KBM-7 (cell line): ENCODE measurements at regions not wholly inside any gene's neighbourhood (a gene's known extent, or its start where the extent isn't known, plus 50 kb on each side); places are given as distances from the start of the nearest gene placed in this dataset.
"Not testable (repeated sequence)": the region's sequence is repeated elsewhere in the genome, so short reads cannot be mapped to it uniquely, and the experiment has no call there.

Experiments
- DNase-seq: peaks from one replicate; pipeline ENCODE4 v3.0.0-alpha.2; 2015
- in situ Hi-C: fragments of 300-500 bp; cut with MboI; formaldehyde crosslinking; loops from 2 replicates; pipeline ENCODE4 v1.14.3; 2020; ENCODE audit warnings: low sequenced_read_pairs, low pct_unique_long_range_greater_than_20kb, mixed read lengths

GRCh38 chr7:34207810-34208209, 302.5 kb downstream of the BMPER start:
- no peak for DNase-seq
- in situ Hi-C loops, result no loop called here

DNA sequence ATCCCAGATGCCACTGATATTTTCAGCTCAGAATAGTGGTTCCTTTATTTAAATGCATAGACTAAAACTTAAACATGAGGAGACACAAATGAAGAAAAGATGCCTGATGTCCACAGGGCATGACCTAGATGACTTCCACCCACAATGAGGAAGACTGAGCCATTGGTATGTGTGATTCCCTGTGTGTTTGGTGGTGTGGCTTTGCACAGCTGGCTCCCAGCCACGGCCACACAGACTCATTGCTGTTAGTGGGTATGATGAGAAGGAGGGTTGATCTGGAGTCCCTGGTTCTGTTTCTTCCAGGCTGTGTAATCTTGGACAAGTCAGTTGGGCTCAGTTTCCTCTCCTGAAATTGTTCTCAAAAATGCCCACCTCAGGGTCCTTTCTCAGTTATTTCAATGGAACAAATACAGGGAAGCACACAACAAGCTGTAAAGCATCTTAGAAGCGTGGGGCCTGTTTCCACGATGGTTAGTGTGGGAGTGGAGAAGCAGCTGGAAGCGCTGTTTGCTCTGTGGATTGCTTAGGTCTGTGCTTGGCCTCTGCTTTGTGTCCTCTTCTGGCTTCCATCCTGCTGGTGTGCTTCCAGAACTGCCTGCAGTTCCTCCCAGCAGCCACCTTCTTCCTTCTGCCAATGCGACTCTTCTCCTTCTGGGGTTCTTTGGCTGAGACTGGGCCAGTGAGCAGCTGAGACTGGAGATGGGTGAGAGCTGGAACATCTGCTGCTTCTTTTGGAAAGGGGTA, 303.7 kb downstream of the BMPER start:
- no peak for DNase-seq
- in situ Hi-C loops, result no loop called here

DNA sequence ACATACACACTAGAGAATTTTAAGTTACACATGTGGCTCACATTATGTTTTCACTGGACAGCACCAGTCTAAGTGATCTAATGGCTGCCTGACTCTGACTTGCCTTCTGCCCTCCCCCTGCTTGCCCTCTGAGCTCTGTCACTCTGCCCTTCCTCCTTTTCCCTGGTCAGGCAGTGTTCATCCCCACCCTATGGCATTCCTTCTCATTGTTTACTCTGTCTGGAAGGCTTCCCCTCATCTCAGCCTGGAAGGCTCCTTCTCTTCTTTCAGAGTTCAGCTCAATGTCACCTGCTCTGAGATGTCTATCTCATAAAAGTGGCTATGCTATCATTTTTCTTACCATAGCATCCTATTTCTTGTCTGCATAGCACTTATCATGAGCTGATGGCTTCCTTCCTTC, 305.7 kb downstream of the BMPER start:
- DNase-seq, result no peak
- in situ Hi-C loops, result no loop called here

- no peak for DNase-seq
- in situ Hi-C loops, result no loop called here
Observed at GRCh38 chr7:34217972-34218371, 312.6 kb downstream of the BMPER start.

GRCh38 chr7:34219153-34219718, 313.9 kb downstream of the BMPER start:
- in situ Hi-C loops, result no loop called here
- no peak for DNase-seq

- DNase-seq, result no peak
- in situ Hi-C loops, result no loop called here
Observed at GRCh38 chr7:34220506-34221185, 315.3 kb downstream of the BMPER start.

- no peak for DNase-seq
- in situ Hi-C loops, result no loop called here
Observed at GRCh38 chr7:34222316-34222715, 317.0 kb downstream of the BMPER start.

- in situ Hi-C loops, result no loop called here
- no peak for DNase-seq
Observed at GRCh38 chr7:34222722-34223121, 317.4 kb downstream of the BMPER start.

GRCh38 chr7:34224281-34224680, 318.9 kb downstream of the BMPER start:
- in situ Hi-C loops, result no loop called here
- DNase-seq, result no peak

DNA sequence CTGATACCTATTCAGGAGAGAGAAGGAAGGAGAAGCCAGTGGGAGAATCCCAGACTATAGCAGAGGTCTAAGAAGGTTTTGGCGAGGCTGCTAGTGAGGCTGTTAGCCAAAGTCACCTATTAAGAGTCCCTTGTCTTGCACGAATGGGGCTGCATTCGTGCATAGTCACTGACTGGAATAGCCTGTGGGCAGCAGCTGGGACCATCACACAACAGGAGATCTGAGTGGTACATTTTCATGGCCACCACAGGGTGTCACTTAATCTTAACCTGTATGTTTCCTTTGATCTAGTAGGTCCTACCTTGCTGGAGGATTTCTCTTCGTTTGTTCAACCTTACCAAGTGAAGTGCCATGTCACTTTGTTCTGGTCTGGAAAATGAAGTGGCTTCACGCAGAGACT, 319.9 kb downstream of the BMPER start:
- in situ Hi-C loops, result no loop called here
- DNase-seq, result no peak

DNA sequence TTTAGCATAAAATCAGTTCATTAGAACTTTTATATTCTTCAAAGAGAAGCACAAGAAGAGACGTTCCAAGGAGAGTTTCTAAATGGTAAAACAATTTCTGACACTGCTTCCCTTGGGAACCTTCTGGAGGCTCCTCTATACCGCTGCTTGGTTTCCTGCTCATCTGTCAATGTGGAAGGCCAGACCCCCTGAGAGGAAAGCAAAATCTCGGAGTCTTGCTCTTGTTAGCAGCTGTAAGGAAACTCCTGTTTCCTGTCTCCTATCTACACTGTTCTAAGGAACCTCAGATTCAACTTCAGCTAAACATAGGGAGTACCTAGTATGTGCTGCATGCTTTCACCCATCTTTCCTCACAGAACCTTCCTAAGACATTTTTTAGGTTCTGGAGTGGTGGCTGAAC, 322.2 kb downstream of the BMPER start:
- in situ Hi-C loops, result no loop called here
- DNase-seq, result no peak

GRCh38 chr7:34235101-34235500, 329.8 kb downstream of the BMPER start:
- DNase-seq, in situ Hi-C loops: not testable (repeated sequence)

- in situ Hi-C loops, result no loop called here
- DNase-seq, result no peak
Observed at GRCh38 chr7:34236057-34236456, 330.7 kb downstream of the BMPER start.

- no peak for DNase-seq
- in situ Hi-C loops, result no loop called here
Observed at GRCh38 chr7:34236839-34237492, 331.6 kb downstream of the BMPER start.

- DNase-seq, result no peak
- in situ Hi-C loops, result no loop called here
Observed at GRCh38 chr7:34237493-34237849, 332.1 kb downstream of the BMPER start.

DNA sequence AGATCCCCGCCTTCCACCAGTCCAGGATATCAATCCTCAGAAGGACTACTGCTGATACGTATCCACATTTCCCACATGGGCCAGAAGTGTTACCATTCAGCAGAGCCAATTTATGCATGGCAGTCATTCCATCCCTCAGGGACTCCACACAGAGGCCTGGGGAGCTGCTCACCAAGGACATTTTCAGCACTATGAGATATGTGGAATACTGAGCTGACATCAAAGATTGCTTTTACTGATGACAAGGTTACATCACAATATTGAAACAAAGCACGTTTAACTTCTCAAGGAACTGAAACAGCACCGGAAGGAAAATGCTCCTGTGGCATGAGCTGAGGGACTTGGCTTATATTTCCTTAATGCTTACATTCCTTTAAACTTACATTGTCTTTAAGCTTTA, 335.1 kb downstream of the BMPER start:
- in situ Hi-C loops, result no loop called here

DNA sequence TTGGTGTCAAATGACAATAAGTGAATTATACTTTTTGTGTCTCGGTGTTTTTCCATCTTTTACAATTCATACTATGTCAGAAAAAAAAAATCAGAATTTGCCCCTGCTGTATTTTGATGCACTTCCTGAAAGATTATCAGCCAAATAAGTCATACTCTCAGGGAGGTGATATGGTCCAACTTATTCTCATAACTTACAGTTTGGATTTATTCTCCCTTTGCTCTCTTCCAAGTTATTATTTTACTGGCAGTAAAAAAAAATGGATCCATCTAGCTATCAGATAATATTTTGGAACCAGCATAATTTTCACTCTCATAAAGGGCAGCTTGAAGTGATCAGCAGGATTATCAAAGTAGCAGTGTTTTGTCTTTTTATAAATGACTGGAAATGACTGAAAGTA, 337.1 kb downstream of the BMPER start:
- in situ Hi-C loops, result no loop called here
- DNase-seq, result no peak

More for the DNA sequence above, 335.1 kb downstream of the BMPER start:
- DNase-seq, result no peak

DNA sequence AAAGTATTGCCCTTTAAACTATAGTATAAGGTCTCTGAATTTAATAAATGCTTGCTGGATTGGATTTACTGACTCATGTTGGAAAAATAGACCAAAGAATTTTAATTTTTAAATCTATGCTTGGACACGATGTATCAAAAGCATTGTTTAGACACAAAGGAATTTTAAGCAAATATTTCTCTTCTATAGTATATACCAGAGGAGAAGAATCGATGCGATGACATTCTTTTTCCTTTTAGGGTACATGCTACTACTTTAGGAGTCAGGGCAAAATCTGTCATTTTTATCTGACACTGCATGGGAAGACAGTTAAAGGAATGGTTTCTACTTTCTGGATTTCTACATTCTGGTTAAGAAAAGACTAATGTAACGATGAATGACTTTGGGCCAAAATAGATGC, 339.9 kb downstream of the BMPER start:
- no peak for DNase-seq
- in situ Hi-C loops, result no loop called here

DNA sequence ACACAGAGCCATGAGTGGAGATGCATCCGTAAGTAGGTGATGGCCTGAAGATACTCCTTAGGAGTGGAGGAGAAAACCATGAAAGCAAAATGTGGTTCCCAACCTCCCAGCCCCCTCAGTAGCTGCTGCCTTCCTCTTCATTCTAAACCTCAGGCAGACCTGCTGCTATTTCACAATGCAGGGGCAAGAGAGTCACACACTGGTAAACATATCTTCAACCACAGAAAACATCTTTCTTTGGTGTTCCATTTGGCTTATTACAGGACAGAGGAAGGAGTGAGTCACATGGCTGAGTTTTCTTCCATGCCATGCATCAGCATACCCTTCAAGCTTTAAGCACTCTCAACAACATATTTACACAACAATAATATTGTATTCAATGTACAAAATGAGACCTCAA, 342.1 kb downstream of the BMPER start:
- in situ Hi-C loops, result no loop called here
- no peak for DNase-seq

- in situ Hi-C loops, result no loop called here
- DNase-seq, result no peak
Observed at GRCh38 chr7:34249192-34249591, 343.9 kb downstream of the BMPER start.
